ENCODE measurements at regions not wholly inside any gene's neighbourhood (a gene's known extent, or its start where the extent isn't known, plus 50 kb on each side); places are given as distances from the start of the nearest gene placed in this dataset.
A peak's percentile ranks its signal among the peaks of the same experiment; 100 is the strongest.

DNA sequence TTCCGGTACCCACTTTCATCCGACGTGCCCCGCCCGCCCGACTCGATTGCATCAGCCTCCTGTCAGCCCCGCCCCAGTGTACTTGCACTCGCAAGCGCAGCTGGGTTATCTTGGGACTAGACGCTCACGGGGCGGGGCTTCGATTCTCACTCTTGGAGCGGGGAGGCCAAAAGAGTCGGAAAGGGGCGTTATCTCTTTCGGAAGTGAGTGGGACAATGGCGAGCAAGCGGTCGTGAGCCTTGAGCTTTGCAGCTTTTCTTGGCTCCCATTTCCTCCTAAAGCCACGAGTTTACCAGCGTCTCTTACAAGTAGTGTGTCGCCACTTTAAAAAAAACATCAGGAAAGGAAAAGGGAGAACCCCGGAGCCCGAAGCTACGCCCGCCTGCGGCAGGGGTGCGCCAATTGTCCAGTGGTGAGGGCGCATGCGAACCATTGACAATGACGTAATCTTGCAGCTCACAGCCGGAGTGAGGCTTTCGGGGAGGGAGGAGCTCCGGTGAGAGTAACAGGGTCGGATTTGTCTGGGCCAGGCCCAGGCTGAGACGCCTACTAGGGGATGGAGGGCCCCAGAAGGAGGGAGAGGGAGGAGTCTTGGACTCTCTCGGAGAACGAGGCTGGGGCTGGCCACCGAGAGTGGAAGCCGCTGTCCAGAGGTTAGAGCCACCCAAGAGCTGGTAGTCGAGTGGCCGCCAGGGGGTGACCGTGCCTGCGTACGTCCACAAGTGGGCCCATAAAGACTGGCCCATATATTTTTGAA is 109.5 kb downstream of the GNL3L start (continued):
- TF ChIP-seq CREB1 (IDR thresholded peaks at IDR 0.05), result peak; percentile 36; the same call in 1 of the 2 replicates
- TF ChIP-seq CREB1 (CRISPR knock-in tag; IDR thresholded peaks at IDR 0.05), result no peak
- peak; percentile 25; the same call in 1 of the 2 replicates for TF ChIP-seq RNF2 (IDR thresholded peaks at IDR 0.05)
- TF ChIP-seq, protein P1, sequence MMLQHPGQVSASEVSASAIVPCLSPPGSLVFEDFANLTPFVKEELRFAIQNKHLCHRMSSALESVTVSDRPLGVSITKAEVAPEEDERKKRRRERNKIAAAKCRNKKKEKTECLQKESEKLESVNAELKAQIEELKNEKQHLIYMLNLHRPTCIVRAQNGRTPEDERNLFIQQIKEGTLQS (IDR thresholded peaks at IDR 0.05), result peak; percentile 98
- TF ChIP-seq, protein P1 (CRISPR knock-in tag; conservative IDR thresholded peaks at IDR 0.05), result peak; percentile 93; the same call in 1 of the 2 replicates
- 0 out of 2 replicates have a peak, but pooled peaks have one; percentile 49 for TF ChIP-seq KLF13 (tag; IDR thresholded peaks at IDR 0.05; ENCODE audit: borderline replicate concordance, low read depth)
- TF ChIP-seq NBN (IDR thresholded peaks at IDR 0.05; ENCODE audit: low read depth), result 0 out of 2 replicates have a peak, but pooled peaks have one; percentile 54
- peak; percentile 87 to 89 for TF ChIP-seq NRF1 (conservative IDR thresholded peaks at IDR 0.05 in 1 of 2, IDR thresholded peaks at IDR 0.05 in 1 of 2)
- TF ChIP-seq, protein P2, sequence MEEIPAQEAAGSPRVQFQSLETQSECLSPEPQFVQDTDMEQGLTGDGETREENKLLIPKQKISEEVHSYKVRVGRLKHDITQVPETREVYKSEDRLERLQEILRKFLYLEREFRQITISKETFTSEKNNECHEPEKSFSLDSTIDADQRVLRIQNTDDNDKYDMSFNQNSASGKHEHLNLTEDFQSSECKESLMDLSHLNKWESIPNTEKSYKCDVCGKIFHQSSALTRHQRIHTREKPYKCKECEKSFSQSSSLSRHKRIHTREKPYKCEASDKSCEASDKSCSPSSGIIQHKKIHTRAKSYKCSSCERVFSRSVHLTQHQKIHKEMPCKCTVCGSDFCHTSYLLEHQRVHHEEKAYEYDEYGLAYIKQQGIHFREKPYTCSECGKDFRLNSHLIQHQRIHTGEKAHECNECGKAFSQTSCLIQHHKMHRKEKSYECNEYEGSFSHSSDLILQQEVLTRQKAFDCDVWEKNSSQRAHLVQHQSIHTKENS (CRISPR knock-in tag; IDR thresholded peaks at IDR 0.05), result no peak
- TF ChIP-seq, protein P3, sequence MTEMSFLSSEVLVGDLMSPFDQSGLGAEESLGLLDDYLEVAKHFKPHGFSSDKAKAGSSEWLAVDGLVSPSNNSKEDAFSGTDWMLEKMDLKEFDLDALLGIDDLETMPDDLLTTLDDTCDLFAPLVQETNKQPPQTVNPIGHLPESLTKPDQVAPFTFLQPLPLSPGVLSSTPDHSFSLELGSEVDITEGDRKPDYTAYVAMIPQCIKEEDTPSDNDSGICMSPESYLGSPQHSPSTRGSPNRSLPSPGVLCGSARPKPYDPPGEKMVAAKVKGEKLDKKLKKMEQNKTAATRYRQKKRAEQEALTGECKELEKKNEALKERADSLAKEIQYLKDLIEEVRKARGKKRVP (CRISPR knock-in tag; IDR thresholded peaks at IDR 0.05), result peak; percentile 98
- TF ChIP-seq, protein P4, sequence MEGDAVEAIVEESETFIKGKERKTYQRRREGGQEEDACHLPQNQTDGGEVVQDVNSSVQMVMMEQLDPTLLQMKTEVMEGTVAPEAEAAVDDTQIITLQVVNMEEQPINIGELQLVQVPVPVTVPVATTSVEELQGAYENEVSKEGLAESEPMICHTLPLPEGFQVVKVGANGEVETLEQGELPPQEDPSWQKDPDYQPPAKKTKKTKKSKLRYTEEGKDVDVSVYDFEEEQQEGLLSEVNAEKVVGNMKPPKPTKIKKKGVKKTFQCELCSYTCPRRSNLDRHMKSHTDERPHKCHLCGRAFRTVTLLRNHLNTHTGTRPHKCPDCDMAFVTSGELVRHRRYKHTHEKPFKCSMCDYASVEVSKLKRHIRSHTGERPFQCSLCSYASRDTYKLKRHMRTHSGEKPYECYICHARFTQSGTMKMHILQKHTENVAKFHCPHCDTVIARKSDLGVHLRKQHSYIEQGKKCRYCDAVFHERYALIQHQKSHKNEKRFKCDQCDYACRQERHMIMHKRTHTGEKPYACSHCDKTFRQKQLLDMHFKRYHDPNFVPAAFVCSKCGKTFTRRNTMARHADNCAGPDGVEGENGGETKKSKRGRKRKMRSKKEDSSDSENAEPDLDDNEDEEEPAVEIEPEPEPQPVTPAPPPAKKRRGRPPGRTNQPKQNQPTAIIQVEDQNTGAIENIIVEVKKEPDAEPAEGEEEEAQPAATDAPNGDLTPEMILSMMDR (IDR thresholded peaks at IDR 0.05 in 2 of 3, conservative IDR thresholded peaks at IDR 0.05 in 1 of 3; ENCODE audit: insufficient read depth in 2 of 3, low read depth in 1 of 3, low read length in 3 of 3), result peak; percentile 76 to 83 (median 82)

All from K562 (cell line).